GM06990 (cell line): ENCODE measurements at regions not wholly inside any gene's neighbourhood (a gene's known extent, or its start where the extent isn't known, plus 50 kb on each side); places are given as distances from the start of the nearest gene placed in this dataset.
A peak's percentile ranks its signal among the peaks of the same experiment; 100 is the strongest.

Experiments used
- DNase-seq: peaks from one replicate; pipeline ENCODE4 v3.0.0-alpha.2; 2011; ENCODE audit not compliant: insufficient read length; ENCODE audit errors: extremely low read depth
- H3K27me3 ChIP-seq: replicated peaks from 2 replicates; pipeline ENCODE4 v1.6.0; 2011; ENCODE audit warnings: low read length; ENCODE audit not compliant: control insufficient read depth, insufficient read depth
- H3K36me3 ChIP-seq: 2 replicates; pipeline ENCODE4 v1.5.1; 2011; ENCODE audit warnings: low read length; ENCODE audit not compliant: control insufficient read depth, insufficient read depth
- H3K4me3 ChIP-seq: replicated peaks from 2 replicates; pipeline ENCODE4 v1.5.1; 2011; ENCODE audit warnings: low read depth, mild to moderate bottlenecking, control low read depth, low read length
- CTCF ChIP-seq: IDR thresholded peaks from 2 replicates; pipeline ENCODE4 v1.5.1; 2011; ENCODE audit warnings: low read length, control low read depth, mild to moderate bottlenecking, inconsistent platforms; ENCODE audit not compliant: insufficient read depth, poor library complexity, severe bottlenecking

DNA sequence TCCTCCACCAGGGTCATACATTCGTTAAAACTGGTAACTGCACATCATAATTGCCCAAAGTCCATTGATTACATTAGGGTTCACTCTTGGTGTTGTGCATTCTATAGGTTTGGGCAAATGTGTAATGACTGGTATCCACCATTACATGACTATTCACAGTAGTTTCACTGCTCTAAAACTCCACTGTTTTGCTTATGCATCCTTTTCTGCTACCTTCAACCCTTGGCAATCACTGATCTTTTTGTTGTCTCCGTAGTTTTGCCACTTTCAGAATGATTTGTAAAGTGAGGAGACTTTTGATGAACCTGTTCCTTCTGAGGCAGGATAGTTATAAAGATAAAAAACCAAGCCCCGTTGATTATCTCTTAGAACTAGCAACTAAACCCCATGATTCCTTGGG is 187.3 kb upstream of the MCHR2 start:
- no peaks in the 10 kb centered on the region for H3K27me3 ChIP-seq
- H3K36me3 ChIP-seq: no peaks in the 10 kb centered on the region
- no peak overlapping the region for H3K4me3 ChIP-seq
- DNase-seq: no peak
- TF ChIP-seq CTCF: no peak

DNA sequence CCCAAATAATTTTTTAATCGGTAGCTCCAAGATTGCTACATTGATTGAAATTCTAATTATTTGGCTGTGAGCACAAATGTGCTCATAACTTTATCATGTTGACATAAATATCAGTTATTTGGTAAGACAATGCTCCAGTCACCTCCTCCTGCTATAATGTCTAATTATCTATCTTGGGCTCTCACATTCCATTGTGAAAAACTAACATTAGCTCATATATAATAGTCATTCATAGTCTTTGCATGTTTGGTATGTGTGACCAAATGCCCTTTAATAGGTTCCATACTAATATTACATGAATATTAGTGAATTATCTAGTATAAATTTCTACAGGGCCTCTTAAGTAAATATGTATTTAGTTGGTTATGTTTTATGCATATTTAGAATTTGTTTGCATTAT is 185.6 kb upstream of the MCHR2 start:
- Histone ChIP-seq H3K36me3 (no peaks in the 10 kb centered on the region), H3K27me3 (no peaks in the 10 kb centered on the region), H3K4me3 (no peak overlapping the region)
- no peak for TF ChIP-seq CTCF
- DNase-seq: no peak

DNA sequence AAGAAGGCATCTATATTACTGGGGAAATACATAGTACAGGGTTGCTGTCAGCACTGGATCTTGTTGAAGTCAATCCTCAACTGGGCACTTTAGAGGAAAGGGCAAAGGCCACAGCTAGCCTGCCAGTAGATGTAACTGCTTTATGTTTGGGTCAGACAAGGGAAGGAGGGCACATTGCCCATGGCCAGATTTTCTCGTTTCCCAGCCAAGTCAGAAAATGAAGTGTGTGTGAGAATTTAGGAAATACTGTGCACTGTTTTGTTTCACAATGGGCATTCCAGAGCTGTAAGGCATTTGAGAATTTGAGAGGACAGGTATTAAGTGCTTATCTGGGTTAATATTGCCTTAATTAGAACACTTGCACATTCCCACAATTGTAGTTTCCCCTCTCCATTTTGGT is 183.9 kb upstream of the MCHR2 start:
- DNase-seq: no peak
- TF ChIP-seq CTCF: no peak
- no peaks in the 10 kb centered on the region for H3K27me3 ChIP-seq
- no peak overlapping the region for H3K4me3 ChIP-seq
- no peaks in the 10 kb centered on the region for H3K36me3 ChIP-seq

GRCh38 chr6:100176951-100177710 is 183.1 kb upstream of the MCHR2 start:
- no peak overlapping the region for H3K4me3 ChIP-seq
- no peak for DNase-seq
- H3K27me3 ChIP-seq: no peaks in the 10 kb centered on the region
- TF ChIP-seq CTCF: no peak
- H3K36me3 ChIP-seq: no peaks in the 10 kb centered on the region

DNA sequence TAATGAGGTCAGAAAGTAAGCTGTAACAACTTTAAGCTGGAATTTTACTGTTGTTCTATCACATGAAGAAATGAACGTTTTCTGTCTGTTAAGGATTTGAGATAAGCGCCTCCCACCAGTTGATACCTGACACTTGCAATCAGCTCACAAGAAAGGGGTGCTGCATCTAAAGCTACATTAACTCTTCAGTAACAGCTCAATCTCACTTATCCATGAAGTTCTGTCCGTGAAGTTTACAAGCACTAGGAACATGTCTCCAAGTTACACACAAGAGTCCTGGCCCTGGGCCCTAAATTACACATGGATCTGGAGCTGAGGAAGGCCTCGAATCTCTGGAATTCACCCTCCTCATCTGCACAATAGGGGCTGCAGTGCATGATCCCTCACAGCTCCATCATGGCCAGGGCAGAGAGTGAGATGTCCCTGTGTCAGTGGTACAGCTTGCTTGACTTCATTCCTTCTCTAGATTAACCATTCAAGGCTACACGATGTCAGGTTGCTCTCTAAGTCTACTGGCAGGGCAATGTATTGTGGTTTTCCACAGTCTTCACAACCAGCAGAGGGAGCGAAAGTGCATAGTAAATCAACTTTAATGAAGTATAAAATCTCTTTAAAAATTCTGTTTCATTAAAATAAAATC is 182.4 kb upstream of the MCHR2 start:
- no peak for DNase-seq
- no peak overlapping the region for H3K4me3 ChIP-seq
- TF ChIP-seq CTCF: peak; percentile 50
- H3K36me3 ChIP-seq: no peaks in the 10 kb centered on the region
- no peaks in the 10 kb centered on the region for H3K27me3 ChIP-seq
